ENCODE measurements at regions not wholly inside any gene's neighbourhood (a gene's known extent, or its start where the extent isn't known, plus 50 kb on each side); places are given as distances from the start of the nearest gene placed in this dataset.

GRCh38 chr2:18149660-18150246 is 271.3 kb downstream of the KCNS3 start:
- in situ Hi-C loops (cut with HindIII; ENCODE audit: low sequenced_read_pairs): loop anchor here (25.0 kb wide), 1 partner anchor 312 kb away; no protein-coding TSS in a partner anchor
- TF ChIP-seq CTCF (IDR thresholded peaks at IDR 0.05; ENCODE audit: low read depth, low read length, missing control alignments): peak; percentile 84
- peak; percentile 55 for DNase-seq (ENCODE audit: low read depth)
- no peak overlapping the region for H3K4me3 ChIP-seq (ENCODE audit: low read depth, low read length)

- no peak for DNase-seq (ENCODE audit: low read depth)
- in situ Hi-C loops (cut with HindIII; ENCODE audit: low sequenced_read_pairs): no loop called here
- no peak for TF ChIP-seq CTCF (IDR thresholded peaks at IDR 0.05; ENCODE audit: low read depth, low read length, missing control alignments)
- H3K4me3 ChIP-seq (ENCODE audit: low read depth, low read length): no peak overlapping the region
Observed at GRCh38 chr2:18136881-18137475, 258.5 kb downstream of the KCNS3 start.

- in situ Hi-C loops (cut with HindIII; ENCODE audit: low sequenced_read_pairs): no loop called here
- no peak for DNase-seq (ENCODE audit: low read depth)
- no peak overlapping the region for H3K4me3 ChIP-seq (ENCODE audit: low read depth, low read length)
- TF ChIP-seq CTCF (IDR thresholded peaks at IDR 0.05; ENCODE audit: low read depth, low read length, missing control alignments): no peak
Observed at GRCh38 chr2:18133310-18133709, 254.8 kb downstream of the KCNS3 start.

GRCh38 chr2:18132697-18133096 is 254.2 kb downstream of the KCNS3 start:
- peak; percentile 68 for DNase-seq (ENCODE audit: low read depth)
- in situ Hi-C loops (cut with HindIII; ENCODE audit: low sequenced_read_pairs): no loop called here
- no peak overlapping the region for H3K4me3 ChIP-seq (ENCODE audit: low read depth, low read length)
- no peak for TF ChIP-seq CTCF (IDR thresholded peaks at IDR 0.05; ENCODE audit: low read depth, low read length, missing control alignments)

GRCh38 chr2:18131761-18132160 is 253.3 kb downstream of the KCNS3 start:
- in situ Hi-C loops (cut with HindIII; ENCODE audit: low sequenced_read_pairs): no loop called here
- no peak for TF ChIP-seq CTCF (IDR thresholded peaks at IDR 0.05; ENCODE audit: low read depth, low read length, missing control alignments)
- H3K4me3 ChIP-seq (ENCODE audit: low read depth, low read length): no peak overlapping the region
- DNase-seq (ENCODE audit: low read depth): no peak

GRCh38 chr2:18129348-18129747 is 250.9 kb downstream of the KCNS3 start:
- in situ Hi-C loops (cut with HindIII; ENCODE audit: low sequenced_read_pairs): no loop called here
- TF ChIP-seq CTCF (IDR thresholded peaks at IDR 0.05; ENCODE audit: low read depth, low read length, missing control alignments): no peak
- DNase-seq (ENCODE audit: low read depth): no peak
- no peak overlapping the region for H3K4me3 ChIP-seq (ENCODE audit: low read depth, low read length)
